Transverse colon (tissue), 4 donors: ENCODE measurements at regions not wholly inside any gene's neighbourhood (a gene's known extent, or its start where the extent isn't known, plus 50 kb on each side); places are given as distances from the start of the nearest gene placed in this dataset.
A peak's percentile ranks its signal among the peaks of the same experiment; 100 is the strongest.

ENCODE experiments used
- DNase-seq: peaks from one replicate; pipeline ENCODE4 v3.0.0-alpha.2; 2019
- H3K27ac ChIP-seq, 4 donors: fragments of 200-600 bp; sonication (generic); 2 replicates each; pipeline ENCODE4 v1.5.1; 2016 to 2018; ENCODE audit warnings: inconsistent platforms in 4 of 4
- H3K27me3 ChIP-seq: fragments of 200-600 bp; sonication (generic); 2 replicates; pipeline ENCODE4 v1.5.1; 2017; ENCODE audit warnings: inconsistent platforms
- H3K36me3 ChIP-seq, 4 donors: fragments of 200-600 bp; sonication (generic); 2 replicates each; pipeline ENCODE4 v1.5.1; 2017 to 2019; ENCODE audit warnings: inconsistent platforms in 4 of 4
- H3K4me1 ChIP-seq, 4 donors: fragments of 200-600 bp; sonication (generic); 2 replicates each; pipeline ENCODE4 v1.5.1; 2017 to 2020; ENCODE audit warnings: inconsistent platforms in 4 of 4
- H3K4me3 ChIP-seq, 4 donors: fragments of 200-600 bp; sonication (generic); 1 replicate in 1 of 4; 2 replicates in 3 of 4; pipeline versions ENCODE4 v1.5.1 to v1.6.1; 2017 to 2019; ENCODE audit warnings: inconsistent platforms in 4 of 4
- H3K9me3 ChIP-seq, 2 donors: fragments of 200-600 bp; sonication (generic); 2 replicates each; pipeline ENCODE4 v1.5.1; 2017 to 2019; ENCODE audit warnings: inconsistent platforms in 2 of 2
- EP300 ChIP-seq: sonication (generic); formaldehyde crosslinking; IDR thresholded peaks from one replicate; pipeline ENCODE4 v1.6.1; 2017; ENCODE audit warnings: antibody characterized with exemption, low read depth
- POLR2A ChIP-seq: fragments of 450-650 bp; IDR thresholded peaks from one replicate; pipeline ENCODE4 v1.6.1; 2016; ENCODE audit warnings: antibody characterized with exemption, mild to moderate bottlenecking, moderate library complexity
- POLR2AphosphoS5 ChIP-seq, 3 donors: sonication (generic); formaldehyde crosslinking; IDR thresholded peaks; one replicate each; pipeline ENCODE4 v1.6.1; 2016; ENCODE audit warnings: antibody characterized with exemption in 3 of 3
- WGBS, 2 donors: methylation state at CpG; one replicate each; pipeline ENCODE4 v1.1.5; 2018; ENCODE audit warnings: low coverage in 1 of 2; 5-methylcytosine and 5-hydroxymethylcytosine counted together
- in situ Hi-C, 4 donors: fragments of 200-750 bp; cut with MboI; loops; one replicate each; pipeline versions ENCODE4 v1.15.0 to v1.15.1; 2017; ENCODE audit warnings: low sequenced_read_pairs in 3 of 4, low pct_ligation_motif_present in 1 of 4, low pct_unique_long_range_greater_than_20kb in 1 of 4
- intact Hi-C: fragments of 100-400 bp; cut with DNase I; formaldehyde crosslinking; loops from one replicate; pipeline ENCODE4 v1.15.1; 2023; ENCODE audit warnings: low total_unique reads
- TF ChIP-seq, protein P1 (sequence below), 5 experiments: fragments of 200-600 bp in 3 of 5; fragments of 450-650 bp in 2 of 5; sonication (generic) in 3 of 5; IDR thresholded peaks; 1 replicate in 2 of 5; 2 replicates in 3 of 5; pipeline ENCODE4 v1.5.1; 2016 to 2017; ENCODE audit warnings: antibody characterized with exemption in 5 of 5, inconsistent platforms in 3 of 5, mild to moderate bottlenecking in 2 of 5, moderate library complexity in 1 of 5

DNA sequence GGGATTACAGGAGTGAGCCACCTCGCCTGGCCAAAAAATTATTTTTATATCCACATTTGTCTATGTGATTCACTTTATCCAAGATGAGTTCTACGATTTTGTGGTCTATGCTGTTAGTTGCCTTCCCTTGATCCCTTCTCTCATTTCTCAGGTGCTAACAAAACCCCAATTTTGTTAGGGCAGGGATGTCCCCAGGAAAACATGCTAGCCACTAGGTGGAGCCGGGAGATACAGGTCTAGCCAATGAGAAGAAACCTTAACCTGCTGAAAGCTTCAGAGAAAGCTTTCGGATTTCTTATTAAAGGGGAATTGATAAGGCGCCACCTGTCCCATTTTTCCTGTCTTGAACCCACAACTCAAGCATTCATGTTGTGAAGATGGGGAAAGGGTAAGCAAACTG, 167.4 kb upstream of the OLIG3 start:
- intact Hi-C loops (no loop called here), in situ Hi-C loops (no loop called here)
- no peak for DNase-seq
- no peak overlapping the region for H3K4me3 ChIP-seq
- no peaks in the 10 kb centered on the region for H3K36me3 ChIP-seq
- peaks cover 0 to 16% (median 5%) of the 10 kb centered on the region in 4 donors for H3K4me1 ChIP-seq
- no peak for TF ChIP-seq EP300
- TF ChIP-seq, protein P1, sequence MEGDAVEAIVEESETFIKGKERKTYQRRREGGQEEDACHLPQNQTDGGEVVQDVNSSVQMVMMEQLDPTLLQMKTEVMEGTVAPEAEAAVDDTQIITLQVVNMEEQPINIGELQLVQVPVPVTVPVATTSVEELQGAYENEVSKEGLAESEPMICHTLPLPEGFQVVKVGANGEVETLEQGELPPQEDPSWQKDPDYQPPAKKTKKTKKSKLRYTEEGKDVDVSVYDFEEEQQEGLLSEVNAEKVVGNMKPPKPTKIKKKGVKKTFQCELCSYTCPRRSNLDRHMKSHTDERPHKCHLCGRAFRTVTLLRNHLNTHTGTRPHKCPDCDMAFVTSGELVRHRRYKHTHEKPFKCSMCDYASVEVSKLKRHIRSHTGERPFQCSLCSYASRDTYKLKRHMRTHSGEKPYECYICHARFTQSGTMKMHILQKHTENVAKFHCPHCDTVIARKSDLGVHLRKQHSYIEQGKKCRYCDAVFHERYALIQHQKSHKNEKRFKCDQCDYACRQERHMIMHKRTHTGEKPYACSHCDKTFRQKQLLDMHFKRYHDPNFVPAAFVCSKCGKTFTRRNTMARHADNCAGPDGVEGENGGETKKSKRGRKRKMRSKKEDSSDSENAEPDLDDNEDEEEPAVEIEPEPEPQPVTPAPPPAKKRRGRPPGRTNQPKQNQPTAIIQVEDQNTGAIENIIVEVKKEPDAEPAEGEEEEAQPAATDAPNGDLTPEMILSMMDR (IDR thresholded peaks at IDR 0.05) = peak in 4 of 5 experiments; percentile 43 to 50 (median 48)
- TF ChIP-seq POLR2A = no peak
- TF ChIP-seq POLR2AphosphoS5 (IDR thresholded peaks at IDR 0.05) = no peak
- H3K27me3 ChIP-seq = no peaks in the 10 kb centered on the region
- WGBS, 2 donors = 87 to 90% methylated on average over 3 to 5 of the region's 5 CpGs
- H3K27ac ChIP-seq = no peak overlapping the region
- no peaks in the 10 kb centered on the region for H3K9me3 ChIP-seq

DNA sequence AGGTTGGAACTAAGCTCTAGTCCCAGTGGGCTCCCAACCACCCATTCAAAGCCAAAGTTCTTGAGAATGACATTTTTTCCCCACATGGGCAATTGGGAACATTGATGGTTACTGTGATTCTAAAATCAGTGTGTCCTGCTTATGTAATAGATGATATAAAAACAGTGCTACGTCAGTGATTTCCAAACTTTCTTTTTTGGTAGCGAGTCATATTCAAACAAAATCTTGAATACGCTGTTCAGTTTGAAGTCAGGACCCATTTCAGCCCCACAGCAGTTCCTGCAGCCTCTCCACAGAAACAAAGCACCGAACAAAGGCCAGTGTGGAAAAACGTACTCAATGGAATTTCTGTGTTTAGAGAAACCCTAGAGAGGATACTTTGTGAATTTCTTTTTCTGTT, 170.0 kb upstream of the OLIG3 start:
- TF ChIP-seq POLR2AphosphoS5 (IDR thresholded peaks at IDR 0.05) = no peak
- no peak for DNase-seq
- in situ Hi-C loops = no loop called here

DNA sequence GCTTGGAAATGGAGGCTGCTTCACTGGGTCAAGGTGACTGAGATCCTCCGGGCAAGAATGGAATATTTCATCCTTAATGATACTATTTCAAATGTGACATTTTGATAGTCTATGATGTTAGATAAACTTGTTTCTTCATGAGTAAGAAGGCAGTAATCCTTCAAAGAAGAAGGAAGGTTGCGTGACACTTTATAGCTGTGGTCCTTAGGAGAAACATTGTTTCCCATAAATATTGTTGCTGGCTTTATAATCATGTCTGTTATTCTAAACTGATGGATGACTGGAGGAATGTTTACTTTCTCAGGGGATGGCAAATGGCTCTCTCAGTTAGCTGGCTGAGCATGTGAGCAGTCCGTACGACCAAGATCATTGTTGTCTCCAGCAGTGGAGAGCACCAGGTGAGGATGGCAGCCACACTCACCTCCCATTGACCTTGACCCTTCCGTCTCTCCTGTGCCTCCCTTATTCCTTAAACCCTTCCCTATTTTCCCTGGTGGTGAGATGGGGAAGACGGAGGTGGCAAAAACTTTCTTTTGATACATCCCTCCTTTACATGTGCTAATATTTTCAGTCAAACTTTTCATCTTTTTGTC, 171.2 kb upstream of the OLIG3 start:
- Histone ChIP-seq H3K36me3 (no peaks in the 10 kb centered on the region), H3K9me3 (no peaks in the 10 kb centered on the region), H3K27me3 (no peaks in the 10 kb centered on the region), H3K4me1 (peaks cover 0 to 4% (median 1%) of the 10 kb centered on the region in 4 donors), H3K4me3 (no peak overlapping the region), H3K27ac (no peak overlapping the region)
- DNase-seq = no peak
- intact Hi-C loops = no loop called here
- in situ Hi-C loops = no loop called here
- no peak for TF ChIP-seq POLR2AphosphoS5 (IDR thresholded peaks at IDR 0.05)
- no peak for TF ChIP-seq POLR2A
- TF ChIP-seq, protein P1 (IDR thresholded peaks at IDR 0.05) = no peak
- TF ChIP-seq EP300 = no peak
- WGBS, 2 donors = 70 to 86% methylated on average over 6 of the region's 6 CpGs

More for the DNA sequence above, 170.0 kb upstream of the OLIG3 start:
- Histone ChIP-seq H3K36me3 (no peaks in the 10 kb centered on the region), H3K27ac (no peak overlapping the region), H3K4me1 (peaks cover 0 to 14% (median 5%) of the 10 kb centered on the region in 4 donors), H3K27me3 (no peaks in the 10 kb centered on the region), H3K9me3 (no peaks in the 10 kb centered on the region), H3K4me3 (no peak overlapping the region)
- intact Hi-C loops = no loop called here
- WGBS, 2 donors = 60 to 80% methylated on average over 5 of the region's 5 CpGs

DNA sequence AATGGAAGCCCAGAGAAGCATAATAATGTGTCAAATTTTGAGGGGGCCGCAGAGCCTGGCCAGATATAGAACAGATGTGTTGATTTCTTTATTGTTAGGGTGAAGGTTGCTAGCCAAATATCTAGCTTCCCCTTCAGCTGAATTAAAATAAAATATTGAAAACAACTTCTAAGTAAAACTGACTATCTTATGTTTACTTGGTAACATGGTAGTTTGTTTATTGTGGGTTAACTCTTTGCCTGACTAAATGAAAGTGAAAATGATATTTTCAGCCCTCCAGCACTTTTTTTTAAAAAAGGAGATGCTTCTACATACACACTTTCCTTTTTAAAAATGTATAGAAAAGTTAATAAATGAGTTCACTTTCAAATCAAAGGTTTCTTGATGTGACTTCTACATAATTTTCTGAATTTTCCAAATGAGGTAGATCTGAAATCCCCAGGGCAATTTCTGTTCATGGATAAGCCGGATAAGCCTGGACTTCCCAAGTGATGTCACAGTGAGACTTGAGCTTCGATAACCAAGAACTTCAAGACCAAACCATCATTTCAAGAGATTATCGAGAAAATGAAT, 172.1 kb upstream of the OLIG3 start:
- no peak for DNase-seq
- WGBS, 2 donors = 62 to 70% methylated on average over 4 of the region's 4 CpGs
- Histone ChIP-seq H3K4me3 (no peak overlapping the region), H3K27me3 (no peaks in the 10 kb centered on the region), H3K36me3 (no peaks in the 10 kb centered on the region), H3K4me1 (no peaks in the 10 kb centered on the region), H3K27ac (no peak overlapping the region), H3K9me3 (no peaks in the 10 kb centered on the region)
- no peak for TF ChIP-seq POLR2A
- no peak for TF ChIP-seq POLR2AphosphoS5 (IDR thresholded peaks at IDR 0.05)
- TF ChIP-seq, protein P1 (IDR thresholded peaks at IDR 0.05) = no peak
- no peak for TF ChIP-seq EP300
- intact Hi-C loops (no loop called here), in situ Hi-C loops (no loop called here)
